ENCODE measurements at regions not wholly inside any gene's neighbourhood (a gene's known extent, or its start where the extent isn't known, plus 50 kb on each side); places are given as distances from the start of the nearest gene placed in this dataset.
A peak's percentile ranks its signal among the peaks of the same experiment; 100 is the strongest.

DNA sequence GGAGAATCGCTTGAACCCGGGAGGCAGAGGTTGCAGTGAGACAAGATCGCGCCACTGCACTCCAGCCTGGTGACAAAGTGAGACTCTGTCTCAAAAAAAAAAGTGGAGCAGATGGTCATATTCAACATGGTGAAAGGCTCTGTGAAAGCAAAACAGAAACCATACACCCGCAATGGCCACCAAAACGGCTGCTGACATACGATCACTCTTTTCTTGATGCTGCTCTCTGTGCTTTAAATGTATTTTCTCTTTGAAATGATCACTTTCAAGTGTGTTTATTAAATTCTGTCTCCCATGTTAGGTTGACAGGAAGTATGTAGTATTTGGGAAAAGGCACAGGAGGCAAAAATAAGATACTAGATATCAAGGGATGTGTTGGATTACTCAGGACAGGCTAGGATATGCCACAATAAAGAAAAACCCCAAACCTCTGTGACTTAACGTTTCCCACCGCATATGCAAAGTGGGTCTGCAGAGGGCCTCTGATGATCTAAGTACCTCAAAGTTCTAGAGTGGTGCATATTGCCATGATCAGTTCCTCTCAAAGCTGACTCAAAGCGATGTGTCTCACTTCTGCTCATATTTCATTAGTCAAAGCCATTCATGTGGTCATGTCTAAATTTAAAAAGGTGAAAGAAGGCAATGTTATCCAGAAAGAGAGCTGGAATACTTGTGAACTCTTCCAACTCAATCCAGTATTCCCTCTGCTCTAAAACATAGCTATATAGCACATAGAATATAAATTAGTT lies 155.1 kb upstream of the SOX4 start:
- H3K4me2 ChIP-seq (ENCODE audit: low read length) = no peak overlapping the region
- DNase-seq (ENCODE audit: low read depth, low spot score) (no peak), ATAC-seq (peak; percentile 47; the same call in 1 of the 2 replicates)
- CTCF ChIA-PET = no interaction called here
- POLR2A ChIA-PET = no interaction called here
- TF ChIP-seq TCF7L2 (IDR thresholded peaks at IDR 0.05; ENCODE audit: borderline replicate concordance, extremely low read depth, insufficient read depth, insufficient read length) (no peak), FOSL1 (IDR thresholded peaks at IDR 0.05; ENCODE audit: low read depth) (0 out of 2 replicates have a peak, but pooled peaks have one; percentile 37), SP1 (IDR thresholded peaks at IDR 0.05; ENCODE audit: low read depth) (no peak)
- TF ChIP-seq, protein P1, sequence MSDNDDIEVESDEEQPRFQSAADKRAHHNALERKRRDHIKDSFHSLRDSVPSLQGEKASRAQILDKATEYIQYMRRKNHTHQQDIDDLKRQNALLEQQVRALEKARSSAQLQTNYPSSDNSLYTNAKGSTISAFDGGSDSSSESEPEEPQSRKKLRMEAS (IDR thresholded peaks at IDR 0.05) = no peak
- no peaks in the 10 kb centered on the region for H3K79me2 ChIP-seq (ENCODE audit: insufficient read depth, low read length)
- peaks cover 5% of the 10 kb centered on the region in 2 experiments; a peak in 2 of 4 replicates for H3K4me1 ChIP-seq (ENCODE audit: control insufficient read depth in 1 of 2, insufficient read depth in 2 of 2, low read length in 2 of 2)
- H3K36me3 ChIP-seq (ENCODE audit: control insufficient read depth in 1 of 2, insufficient read depth in 2 of 2, low read length in 2 of 2) = no peaks in the 10 kb centered on the region
- H3K27me3 ChIP-seq (ENCODE audit: insufficient read depth, low read length) = no peaks in the 10 kb centered on the region
- no peak overlapping the region for H2AFZ ChIP-seq (ENCODE audit: low read depth, low read length, poor library complexity, severe bottlenecking)
- no peaks in the 10 kb centered on the region for H3K9me2 ChIP-seq (ENCODE audit: insufficient read depth)
- no TSS peak for BruUV-seq (replicated peaks)
- H3K9ac ChIP-seq (ENCODE audit: low read length) = no peak overlapping the region
- no peaks in the 10 kb centered on the region for H3K9me3 ChIP-seq (ENCODE audit: control insufficient read depth in 1 of 2, insufficient read depth in 1 of 2, low read depth in 1 of 2, low read length in 2 of 2)
- RAD21 ChIA-PET (ENCODE audit: low non-redundant PET in 1 of 2, low total read pairs in 2 of 2, uncharacterized antibody in 2 of 2, unreplicated experiment in 2 of 2) = no interaction called here
- intact Hi-C loops (cut with micrococcal nuclease) = no loop called here
- no peak overlapping the region for H3K4me3 ChIP-seq (replicated peaks in 1 of 2; ENCODE audit: low read depth in 1 of 2, low read length in 2 of 2)
- H4K20me1 ChIP-seq (ENCODE audit: insufficient read depth) = no peaks in the 10 kb centered on the region
- no peak overlapping the region for H3K27ac ChIP-seq (ENCODE audit: low read depth, low read length)

DNA sequence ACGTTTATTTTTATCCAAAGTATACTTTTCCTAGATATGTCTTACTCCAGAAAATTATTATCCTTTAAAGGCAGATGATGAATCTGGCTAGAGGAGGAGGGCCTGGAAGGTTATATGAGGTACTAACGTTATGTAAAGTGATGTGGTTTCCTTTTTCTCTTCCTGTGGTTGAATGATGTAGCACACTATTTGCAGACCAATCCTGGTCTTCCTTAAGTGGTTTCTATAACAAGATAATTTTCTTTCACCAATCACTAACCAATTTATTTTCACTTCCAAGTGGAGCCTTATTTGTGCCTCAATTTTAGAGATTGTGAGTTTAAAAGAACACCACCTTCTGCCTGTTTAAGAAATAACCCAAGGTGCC lies 154.6 kb upstream of the SOX4 start:
- no peaks in the 10 kb centered on the region for H3K27me3 ChIP-seq (ENCODE audit: insufficient read depth, low read length)
- H3K4me3 ChIP-seq (replicated peaks in 1 of 2; ENCODE audit: low read depth in 1 of 2, low read length in 2 of 2) = no peak overlapping the region
- RAD21 ChIA-PET (ENCODE audit: low non-redundant PET in 1 of 2, low total read pairs in 2 of 2, uncharacterized antibody in 2 of 2, unreplicated experiment in 2 of 2) = no interaction called here
- no peak overlapping the region for H2AFZ ChIP-seq (ENCODE audit: low read depth, low read length, poor library complexity, severe bottlenecking)
- peaks cover under 1 to 5% of the 10 kb centered on the region in 2 experiments; a peak in 2 of 4 replicates for H3K4me1 ChIP-seq (ENCODE audit: control insufficient read depth in 1 of 2, insufficient read depth in 2 of 2, low read length in 2 of 2)
- ATAC-seq (no peak), DNase-seq (ENCODE audit: low read depth, low spot score) (no peak)
- H3K9me2 ChIP-seq (ENCODE audit: insufficient read depth) = no peaks in the 10 kb centered on the region
- H3K27ac ChIP-seq (ENCODE audit: low read depth, low read length) = no peak overlapping the region
- CTCF ChIA-PET = no interaction called here
- no peaks in the 10 kb centered on the region for H4K20me1 ChIP-seq (ENCODE audit: insufficient read depth)
- no peaks in the 10 kb centered on the region for H3K36me3 ChIP-seq (ENCODE audit: control insufficient read depth in 1 of 2, insufficient read depth in 2 of 2, low read length in 2 of 2)
- no peak overlapping the region for H3K9ac ChIP-seq (ENCODE audit: low read length)
- no peaks in the 10 kb centered on the region for H3K79me2 ChIP-seq (ENCODE audit: insufficient read depth, low read length)
- TF ChIP-seq, protein P2, sequence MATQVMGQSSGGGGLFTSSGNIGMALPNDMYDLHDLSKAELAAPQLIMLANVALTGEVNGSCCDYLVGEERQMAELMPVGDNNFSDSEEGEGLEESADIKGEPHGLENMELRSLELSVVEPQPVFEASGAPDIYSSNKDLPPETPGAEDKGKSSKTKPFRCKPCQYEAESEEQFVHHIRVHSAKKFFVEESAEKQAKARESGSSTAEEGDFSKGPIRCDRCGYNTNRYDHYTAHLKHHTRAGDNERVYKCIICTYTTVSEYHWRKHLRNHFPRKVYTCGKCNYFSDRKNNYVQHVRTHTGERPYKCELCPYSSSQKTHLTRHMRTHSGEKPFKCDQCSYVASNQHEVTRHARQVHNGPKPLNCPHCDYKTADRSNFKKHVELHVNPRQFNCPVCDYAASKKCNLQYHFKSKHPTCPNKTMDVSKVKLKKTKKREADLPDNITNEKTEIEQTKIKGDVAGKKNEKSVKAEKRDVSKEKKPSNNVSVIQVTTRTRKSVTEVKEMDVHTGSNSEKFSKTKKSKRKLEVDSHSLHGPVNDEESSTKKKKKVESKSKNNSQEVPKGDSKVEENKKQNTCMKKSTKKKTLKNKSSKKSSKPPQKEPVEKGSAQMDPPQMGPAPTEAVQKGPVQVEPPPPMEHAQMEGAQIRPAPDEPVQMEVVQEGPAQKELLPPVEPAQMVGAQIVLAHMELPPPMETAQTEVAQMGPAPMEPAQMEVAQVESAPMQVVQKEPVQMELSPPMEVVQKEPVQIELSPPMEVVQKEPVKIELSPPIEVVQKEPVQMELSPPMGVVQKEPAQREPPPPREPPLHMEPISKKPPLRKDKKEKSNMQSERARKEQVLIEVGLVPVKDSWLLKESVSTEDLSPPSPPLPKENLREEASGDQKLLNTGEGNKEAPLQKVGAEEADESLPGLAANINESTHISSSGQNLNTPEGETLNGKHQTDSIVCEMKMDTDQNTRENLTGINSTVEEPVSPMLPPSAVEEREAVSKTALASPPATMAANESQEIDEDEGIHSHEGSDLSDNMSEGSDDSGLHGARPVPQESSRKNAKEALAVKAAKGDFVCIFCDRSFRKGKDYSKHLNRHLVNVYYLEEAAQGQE (IDR thresholded peaks at IDR 0.05; ENCODE audit: low read depth) = no peak
- TF ChIP-seq EZH2 (IDR thresholded peaks at IDR 0.05) (no peak), POLR2A (IDR thresholded peaks at IDR 0.05; ENCODE audit: borderline replicate concordance, extremely low read depth, insufficient read depth, insufficient read length) (no peak), ELF1 (IDR thresholded peaks at IDR 0.05; ENCODE audit: borderline replicate concordance, low read depth) (no peak), ZNF274 (IDR thresholded peaks at IDR 0.05; ENCODE audit: low read depth, low read length) (no peak), RAD21 (IDR thresholded peaks at IDR 0.05; ENCODE audit: low read depth) (no peak), SRF (IDR thresholded peaks at IDR 0.05; ENCODE audit: low read depth) (no peak), TCF7L2 (IDR thresholded peaks at IDR 0.05; ENCODE audit: borderline replicate concordance, extremely low read depth, insufficient read depth, insufficient read length) (no peak), ZFX (IDR thresholded peaks at IDR 0.05) (no peak)
- TF ChIP-seq, protein P3, sequence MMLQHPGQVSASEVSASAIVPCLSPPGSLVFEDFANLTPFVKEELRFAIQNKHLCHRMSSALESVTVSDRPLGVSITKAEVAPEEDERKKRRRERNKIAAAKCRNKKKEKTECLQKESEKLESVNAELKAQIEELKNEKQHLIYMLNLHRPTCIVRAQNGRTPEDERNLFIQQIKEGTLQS (IDR thresholded peaks at IDR 0.05) = no peak
- no peak overlapping the region for H3K4me2 ChIP-seq (ENCODE audit: low read length)
- no peaks in the 10 kb centered on the region for H3K9me3 ChIP-seq (ENCODE audit: control insufficient read depth in 1 of 2, insufficient read depth in 1 of 2, low read depth in 1 of 2, low read length in 2 of 2)
- intact Hi-C loops (cut with micrococcal nuclease) = no loop called here
- no TSS peak for BruUV-seq (replicated peaks)
- POLR2A ChIA-PET = interaction anchor here (0.6 kb wide), 1 partner anchor 91 kb away, joined by 3 read pairs; no protein-coding TSS in a partner anchor

Measured in HCT116 (cell line).